GM21528 (cell line): ENCODE measurements at regions not wholly inside any gene's neighbourhood (a gene's known extent, or its start where the extent isn't known, plus 50 kb on each side); places are given as distances from the start of the nearest gene placed in this dataset.
A peak's percentile ranks its signal among the peaks of the same experiment; 100 is the strongest.

Experiments used
- ATAC-seq: cut with Tn5 transposase; IDR thresholded peaks from one replicate; pipeline ENCODE4 v1.9.1; 2021; ENCODE audit warnings: mild to moderate bottlenecking, moderate library complexity; ENCODE audit not compliant: unreplicated experiment, low FRiP score

- ATAC-seq, result no peak
Observed at GRCh38 chr6:137750297-137750696, 116.8 kb upstream of the TNFAIP3 start.

- no peak for ATAC-seq
Observed at GRCh38 chr6:137751768-137752560, 115.1 kb upstream of the TNFAIP3 start.

- peak; percentile 78 for ATAC-seq
Observed at GRCh38 chr6:137754366-137754765, 112.7 kb upstream of the TNFAIP3 start.

- peak; percentile 43 for ATAC-seq
Observed at GRCh38 chr6:137754866-137755265, 112.2 kb upstream of the TNFAIP3 start.

- no peak for ATAC-seq
Observed at GRCh38 chr6:137755284-137755683, 111.8 kb upstream of the TNFAIP3 start.

GRCh38 chr6:137756788-137757187 lies 110.3 kb upstream of the TNFAIP3 start:
- no peak for ATAC-seq

GRCh38 chr6:137758661-137759060 lies 108.4 kb upstream of the TNFAIP3 start:
- no peak for ATAC-seq

- no peak for ATAC-seq
Observed at GRCh38 chr6:137759624-137760023, 107.4 kb upstream of the TNFAIP3 start.

GRCh38 chr6:137761072-137761471 lies 106.0 kb upstream of the TNFAIP3 start:
- ATAC-seq, result no peak

GRCh38 chr6:137761487-137761886 lies 105.6 kb upstream of the TNFAIP3 start:
- no peak for ATAC-seq

GRCh38 chr6:137762168-137763090 lies 104.6 kb upstream of the TNFAIP3 start:
- no peak for ATAC-seq

- ATAC-seq, result no peak
Observed at GRCh38 chr6:137763436-137763835, 103.6 kb upstream of the TNFAIP3 start.

- ATAC-seq, result no peak
Observed at GRCh38 chr6:137763886-137764285, 103.2 kb upstream of the TNFAIP3 start.

- ATAC-seq, result no peak
Observed at GRCh38 chr6:137764464-137764863, 102.6 kb upstream of the TNFAIP3 start.

GRCh38 chr6:137765059-137765458 lies 102.0 kb upstream of the TNFAIP3 start:
- no peak for ATAC-seq

GRCh38 chr6:137766596-137767370 lies 100.3 kb upstream of the TNFAIP3 start:
- no peak for ATAC-seq

GRCh38 chr6:137767465-137767864 lies 99.6 kb upstream of the TNFAIP3 start:
- ATAC-seq, result no peak

GRCh38 chr6:137767911-137768690 lies 99.0 kb upstream of the TNFAIP3 start:
- peak; percentile 91 for ATAC-seq

GRCh38 chr6:137768935-137769334 lies 98.1 kb upstream of the TNFAIP3 start:
- ATAC-seq, result no peak

GRCh38 chr6:137769797-137770362 lies 97.2 kb upstream of the TNFAIP3 start:
- ATAC-seq, result no peak
